Umbilical cord (tissue), 1 donor: ENCODE measurements at regions not wholly inside any gene's neighbourhood (a gene's known extent, or its start where the extent isn't known, plus 50 kb on each side); places are given as distances from the start of the nearest gene placed in this dataset.

ENCODE experiments used
- DNase-seq: peaks from one replicate; pipeline ENCODE4 v3.0.0-alpha.2; 2015; ENCODE audit warnings: low spot score

DNA sequence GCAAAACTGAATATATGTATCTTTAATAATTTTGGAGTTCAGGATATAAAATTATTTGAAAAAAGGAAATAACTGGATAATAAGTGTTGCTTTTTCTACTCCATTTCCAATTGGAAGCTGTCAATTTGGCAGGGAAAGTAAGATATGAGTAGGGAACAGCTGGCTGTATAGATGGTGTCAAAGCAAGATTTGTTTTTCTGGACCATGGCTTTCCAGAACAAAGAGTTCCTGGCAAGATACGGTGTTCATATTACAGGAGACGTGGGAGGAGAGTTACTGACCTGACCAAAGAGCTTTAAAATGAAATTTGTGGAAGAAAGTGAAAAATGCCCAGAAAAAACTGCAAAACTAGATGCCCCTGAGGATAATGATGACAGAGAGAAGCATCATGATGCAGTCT lies 442.7 kb upstream of the KIRREL3 start:
- no peak for DNase-seq

- no peak for DNase-seq
Measured at GRCh38 chr11:127440616-127441015, 440.0 kb upstream of the KIRREL3 start.

GRCh38 chr11:127425281-127425680 lies 424.7 kb upstream of the KIRREL3 start:
- no peak for DNase-seq

DNA sequence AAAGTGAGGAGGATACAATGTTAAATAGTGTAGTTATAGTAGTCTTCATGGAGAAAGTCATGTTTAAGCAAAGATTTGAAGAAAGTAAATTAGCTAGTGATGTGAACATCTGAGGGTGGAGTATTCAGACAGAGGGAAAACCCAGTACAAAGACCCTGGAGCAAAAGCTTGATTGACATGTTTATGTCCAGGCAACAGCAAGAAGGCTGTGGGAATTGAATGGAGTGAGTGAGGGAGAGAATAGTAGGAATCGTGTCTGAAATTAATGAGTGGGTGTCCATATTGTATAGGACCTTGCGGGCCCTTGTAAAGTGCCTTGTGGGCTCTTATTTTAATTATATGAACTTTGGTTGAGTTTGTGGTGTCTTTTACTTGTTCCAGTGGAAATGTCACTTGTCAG lies 424.1 kb upstream of the KIRREL3 start:
- DNase-seq = no peak

DNA sequence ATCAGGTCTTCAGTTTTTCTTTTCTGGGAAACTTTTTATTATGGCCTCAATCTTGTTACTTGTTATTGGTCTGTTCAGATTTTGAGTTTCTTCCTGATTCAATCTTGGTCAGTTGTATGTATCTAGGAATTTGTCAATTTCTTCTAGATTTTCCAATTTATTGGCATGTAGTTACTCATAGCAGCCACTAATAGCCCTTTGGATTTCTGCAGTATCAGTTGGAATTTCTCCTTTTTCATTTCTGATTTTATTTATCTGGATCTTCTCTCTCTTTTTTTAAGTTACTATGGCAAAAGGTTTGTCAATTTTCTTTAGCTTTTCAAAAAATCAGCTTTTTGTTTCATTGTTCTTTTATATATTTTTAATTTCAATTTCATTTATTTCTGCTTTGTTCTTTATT lies 419.6 kb upstream of the KIRREL3 start:
- no peak for DNase-seq

DNA sequence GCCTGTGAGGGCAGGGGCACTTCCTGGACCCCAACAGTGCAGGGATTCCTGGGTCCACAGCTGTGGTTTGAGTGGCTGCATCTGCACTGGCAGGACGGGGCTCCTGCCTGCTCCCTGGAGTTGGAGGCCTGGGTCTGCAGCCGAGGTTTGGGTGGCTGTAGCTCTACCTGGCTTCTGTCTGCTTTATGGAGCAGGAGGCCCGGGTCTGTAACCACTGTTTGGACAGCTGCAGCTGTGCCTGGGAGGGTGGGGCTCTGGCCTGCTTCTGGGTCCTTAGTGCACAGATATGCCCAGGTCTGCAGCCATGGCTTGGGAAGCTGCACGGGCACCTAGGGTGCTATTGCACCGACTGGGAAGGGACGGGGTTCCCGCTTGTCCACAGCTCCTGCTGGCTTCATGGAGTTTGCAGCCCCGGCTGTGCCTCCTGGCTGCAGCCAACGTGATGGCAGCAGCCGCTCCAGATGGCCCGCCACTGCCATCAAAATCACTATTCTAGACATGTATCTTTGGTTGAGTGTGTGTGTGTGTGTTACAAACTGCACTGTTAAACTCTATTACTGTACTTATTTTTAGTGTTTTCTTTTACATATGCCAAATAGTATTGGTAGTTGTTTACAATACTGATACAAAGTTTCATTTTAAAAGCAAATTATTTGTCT lies 412.3 kb upstream of the KIRREL3 start:
- no peak for DNase-seq

DNA sequence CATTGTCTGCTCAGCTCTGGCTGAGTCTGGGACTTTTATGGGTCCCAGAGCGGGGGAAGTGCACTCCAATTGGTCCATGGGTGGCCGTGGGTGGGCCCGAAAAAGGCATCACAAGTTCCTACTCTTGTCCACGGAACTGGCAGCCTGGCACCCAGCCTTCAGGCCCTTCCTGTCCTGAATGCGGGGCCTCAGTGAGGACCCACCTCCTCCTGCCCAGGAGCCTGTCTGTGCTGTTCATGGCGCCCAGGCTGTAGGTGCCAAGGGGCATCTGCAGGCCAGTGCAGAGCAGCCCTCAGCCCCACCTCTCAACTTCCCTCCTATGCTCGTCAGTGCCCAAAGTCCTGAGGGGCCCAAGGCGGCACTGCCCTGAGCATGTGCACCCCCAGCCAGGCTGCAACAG lies 411.7 kb upstream of the KIRREL3 start:
- DNase-seq = no peak

GRCh38 chr11:127411283-127411682 lies 410.7 kb upstream of the KIRREL3 start:
- no peak for DNase-seq

DNA sequence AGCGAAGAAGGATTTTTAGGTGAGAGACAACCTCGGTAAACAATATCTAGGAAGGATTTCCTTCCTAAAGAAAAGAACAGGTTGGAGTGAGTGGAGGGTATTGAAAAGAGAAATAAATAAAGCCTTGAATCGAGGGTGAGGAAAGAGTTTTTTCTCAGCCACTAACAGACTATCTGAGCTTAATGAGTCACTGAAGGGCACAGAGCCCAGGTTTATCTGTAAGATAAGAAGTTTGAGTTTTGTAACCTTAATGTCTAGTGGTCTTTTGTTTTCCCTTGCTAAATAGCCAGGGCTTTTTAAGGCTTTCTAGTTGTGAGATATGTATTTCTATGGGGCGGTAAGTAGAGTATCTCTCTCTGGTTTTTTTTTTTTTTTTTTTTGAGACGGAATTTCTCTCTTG lies 394.5 kb upstream of the KIRREL3 start:
- peak; percentile 58 for DNase-seq

GRCh38 chr11:127393460-127393997 lies 393.0 kb upstream of the KIRREL3 start:
- DNase-seq = no peak

DNA sequence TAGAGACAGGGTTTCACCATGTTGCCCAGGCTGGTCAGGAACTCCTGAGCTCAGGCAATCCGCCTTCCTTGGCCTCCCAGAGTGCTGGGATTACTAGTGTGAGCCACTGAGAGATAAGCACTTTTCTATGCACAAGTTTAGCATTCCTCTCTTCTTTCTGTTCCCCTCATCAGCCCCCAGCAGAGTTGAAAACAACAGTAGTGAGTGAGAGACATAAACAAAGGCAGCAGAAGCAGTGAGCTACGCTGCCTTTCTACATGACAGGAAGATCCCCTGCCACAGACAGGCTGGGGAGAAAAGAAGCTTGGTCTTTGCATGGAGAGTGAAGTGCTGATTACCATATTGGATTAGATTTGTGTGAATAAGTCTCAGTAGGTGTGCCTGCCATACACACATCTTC lies 392.0 kb upstream of the KIRREL3 start:
- DNase-seq = no peak

- peak; percentile 63 for DNase-seq
Measured at GRCh38 chr11:127390465-127390864, 389.9 kb upstream of the KIRREL3 start.

DNA sequence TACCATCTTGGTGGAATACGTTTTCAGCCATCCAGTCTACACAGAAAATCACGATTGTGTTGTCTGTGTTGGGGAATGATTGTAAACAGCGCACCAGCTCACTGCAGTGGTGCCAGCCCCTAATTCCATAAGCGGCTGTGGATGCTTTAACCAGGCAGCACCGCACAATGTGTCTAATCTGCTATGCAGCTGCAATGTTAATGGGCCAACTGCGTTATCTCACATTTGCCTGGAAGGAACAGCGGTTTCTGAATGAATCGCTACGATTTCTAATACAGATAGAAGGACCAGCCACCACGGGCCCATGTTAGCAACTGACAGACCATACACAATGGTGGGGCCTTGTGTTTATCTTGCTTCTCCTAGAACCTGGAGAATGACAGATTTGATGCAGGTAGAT lies 384.5 kb upstream of the KIRREL3 start:
- DNase-seq = no peak

- DNase-seq = no peak
Measured at GRCh38 chr11:127383026-127383425, 382.5 kb upstream of the KIRREL3 start.

DNA sequence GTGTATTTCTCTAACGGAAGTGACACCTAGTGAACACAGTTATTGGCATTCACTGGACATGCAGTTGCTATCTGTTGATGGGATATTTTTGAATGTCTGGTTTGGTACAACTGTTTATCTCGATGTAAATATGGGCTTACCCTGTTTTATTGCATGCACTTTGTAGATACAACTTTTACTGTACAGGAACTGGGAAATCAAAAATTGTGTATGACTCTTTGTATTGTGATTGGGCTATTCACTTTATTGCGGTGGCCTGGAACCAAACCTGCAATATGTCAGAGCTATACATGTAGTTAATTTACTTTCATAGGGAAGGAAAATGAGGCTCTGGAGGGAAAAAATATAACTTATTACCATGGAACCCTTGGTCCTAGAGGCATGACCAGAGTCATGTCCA lies 380.7 kb upstream of the KIRREL3 start:
- no peak for DNase-seq

- no peak for DNase-seq
Measured at GRCh38 chr11:127379686-127380085, 379.1 kb upstream of the KIRREL3 start.

DNA sequence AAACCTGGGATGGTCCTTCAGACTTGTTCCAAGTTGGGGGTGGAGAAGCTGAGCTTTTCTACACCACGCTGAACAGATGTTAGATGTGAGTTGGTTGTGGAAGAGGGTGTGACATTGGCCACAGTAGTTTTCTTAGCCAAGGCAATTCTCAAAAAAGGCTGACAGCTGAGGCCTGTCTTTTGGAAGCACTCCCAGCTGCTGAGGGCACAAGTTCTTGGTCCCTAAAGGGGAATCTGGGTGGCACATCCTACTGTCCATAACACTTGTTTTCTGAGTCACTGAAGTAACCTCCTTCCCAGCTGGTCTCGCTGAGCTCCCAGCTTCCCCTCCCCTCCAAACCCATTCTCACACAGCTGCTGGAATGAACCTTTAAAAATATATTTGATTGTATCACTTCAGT lies 375.7 kb upstream of the KIRREL3 start:
- no peak for DNase-seq

DNA sequence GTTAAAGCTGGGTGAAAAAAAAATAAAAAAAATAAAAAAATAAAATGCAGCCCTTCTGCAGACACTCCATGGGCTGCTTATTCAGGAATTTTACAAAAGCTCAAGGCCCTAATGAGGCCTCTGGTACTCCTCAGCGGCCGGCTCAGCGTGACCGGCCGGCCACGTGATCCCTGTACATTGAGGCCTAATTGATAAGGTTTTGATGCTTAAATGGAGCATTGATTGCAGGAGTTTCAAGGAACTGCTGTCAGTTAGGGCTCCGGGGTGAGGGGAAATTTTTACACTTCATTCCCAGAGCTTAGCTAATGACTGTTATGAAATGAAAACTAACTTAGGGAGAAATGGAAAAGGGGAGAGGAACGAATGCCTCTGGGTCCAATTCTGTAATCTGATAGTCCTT lies 368.8 kb upstream of the KIRREL3 start:
- no peak for DNase-seq

GRCh38 chr11:127362754-127363308 lies 362.3 kb upstream of the KIRREL3 start:
- no peak for DNase-seq

GRCh38 chr11:127358160-127358559 lies 357.6 kb upstream of the KIRREL3 start:
- DNase-seq = no peak

GRCh38 chr11:127350476-127350875 lies 349.9 kb upstream of the KIRREL3 start:
- no peak for DNase-seq

- DNase-seq = peak; percentile 44
Measured at GRCh38 chr11:127345819-127346459, 345.4 kb upstream of the KIRREL3 start.

DNA sequence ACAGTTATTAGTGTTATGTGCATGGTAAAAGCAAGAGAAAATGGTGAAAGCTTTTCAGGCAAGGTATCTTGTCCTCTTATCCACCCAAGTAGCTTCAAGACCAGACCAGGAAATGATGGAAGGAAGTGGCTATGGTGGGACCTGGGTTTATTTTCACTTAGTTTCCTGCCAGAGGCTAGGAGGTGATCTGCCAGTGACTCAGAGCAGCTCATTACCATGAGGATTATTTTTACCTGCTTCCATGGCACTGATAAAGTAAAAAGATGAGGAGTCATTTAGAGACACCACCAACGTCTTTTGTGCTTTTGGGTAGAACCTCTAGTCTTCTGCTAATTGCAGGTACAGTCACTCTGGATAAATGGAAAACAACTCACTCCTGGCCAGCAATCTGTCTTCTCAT lies 339.9 kb upstream of the KIRREL3 start:
- DNase-seq = no peak
